GM12874 (cell line): ENCODE measurements at regions not wholly inside any gene's neighbourhood (a gene's known extent, or its start where the extent isn't known, plus 50 kb on each side); places are given as distances from the start of the nearest gene placed in this dataset.

Experiments
- TF ChIP-seq, protein P1 (sequence below): IDR thresholded peaks from 2 replicates; pipeline ENCODE4 v1.5.1; 2011; ENCODE audit warnings: low read depth, mild to moderate bottlenecking, control low read depth, low read length, moderate library complexity; ENCODE audit not compliant: insufficient read depth

DNA sequence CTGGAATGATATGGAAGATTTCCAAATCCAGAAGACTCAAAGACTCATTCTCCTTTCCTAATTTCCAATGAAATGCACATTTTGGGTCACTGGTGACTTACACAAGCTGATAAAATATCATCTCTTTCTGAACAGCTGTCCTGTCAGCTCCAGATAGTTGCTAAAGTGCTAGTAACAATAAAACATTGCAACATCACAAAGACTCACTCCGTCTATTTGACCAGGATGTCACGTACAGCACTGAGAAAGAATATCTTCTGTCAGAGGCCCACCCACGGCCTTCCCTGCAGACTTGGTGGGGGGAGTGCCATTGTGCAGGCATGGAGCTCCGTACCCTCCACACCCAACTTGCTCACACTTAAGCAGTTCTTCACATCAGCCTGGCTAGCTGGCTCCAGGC, 78.9 kb upstream of the EGR2 start:
- TF ChIP-seq, protein P1, sequence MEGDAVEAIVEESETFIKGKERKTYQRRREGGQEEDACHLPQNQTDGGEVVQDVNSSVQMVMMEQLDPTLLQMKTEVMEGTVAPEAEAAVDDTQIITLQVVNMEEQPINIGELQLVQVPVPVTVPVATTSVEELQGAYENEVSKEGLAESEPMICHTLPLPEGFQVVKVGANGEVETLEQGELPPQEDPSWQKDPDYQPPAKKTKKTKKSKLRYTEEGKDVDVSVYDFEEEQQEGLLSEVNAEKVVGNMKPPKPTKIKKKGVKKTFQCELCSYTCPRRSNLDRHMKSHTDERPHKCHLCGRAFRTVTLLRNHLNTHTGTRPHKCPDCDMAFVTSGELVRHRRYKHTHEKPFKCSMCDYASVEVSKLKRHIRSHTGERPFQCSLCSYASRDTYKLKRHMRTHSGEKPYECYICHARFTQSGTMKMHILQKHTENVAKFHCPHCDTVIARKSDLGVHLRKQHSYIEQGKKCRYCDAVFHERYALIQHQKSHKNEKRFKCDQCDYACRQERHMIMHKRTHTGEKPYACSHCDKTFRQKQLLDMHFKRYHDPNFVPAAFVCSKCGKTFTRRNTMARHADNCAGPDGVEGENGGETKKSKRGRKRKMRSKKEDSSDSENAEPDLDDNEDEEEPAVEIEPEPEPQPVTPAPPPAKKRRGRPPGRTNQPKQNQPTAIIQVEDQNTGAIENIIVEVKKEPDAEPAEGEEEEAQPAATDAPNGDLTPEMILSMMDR = no peak

DNA sequence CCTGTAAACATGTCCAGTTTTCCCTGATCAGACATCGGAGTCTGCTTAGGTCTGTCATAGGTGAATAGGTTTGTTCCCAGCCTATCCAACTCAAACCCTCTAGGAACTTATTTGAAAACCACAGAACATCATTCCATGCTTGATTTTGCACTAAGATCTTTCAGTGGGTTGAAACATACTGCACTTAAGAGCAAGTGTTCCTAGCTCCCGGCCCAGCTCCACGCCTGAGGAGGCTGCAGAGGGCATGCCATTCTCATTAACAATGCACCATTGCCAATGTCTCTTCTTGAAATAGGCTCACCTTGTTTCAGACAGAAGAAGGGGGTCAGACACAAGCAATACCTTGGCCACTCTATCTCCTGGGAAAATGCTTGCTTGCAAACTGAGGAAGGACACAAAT, 78.0 kb upstream of the EGR2 start:
- TF ChIP-seq, protein P1 = no peak

DNA sequence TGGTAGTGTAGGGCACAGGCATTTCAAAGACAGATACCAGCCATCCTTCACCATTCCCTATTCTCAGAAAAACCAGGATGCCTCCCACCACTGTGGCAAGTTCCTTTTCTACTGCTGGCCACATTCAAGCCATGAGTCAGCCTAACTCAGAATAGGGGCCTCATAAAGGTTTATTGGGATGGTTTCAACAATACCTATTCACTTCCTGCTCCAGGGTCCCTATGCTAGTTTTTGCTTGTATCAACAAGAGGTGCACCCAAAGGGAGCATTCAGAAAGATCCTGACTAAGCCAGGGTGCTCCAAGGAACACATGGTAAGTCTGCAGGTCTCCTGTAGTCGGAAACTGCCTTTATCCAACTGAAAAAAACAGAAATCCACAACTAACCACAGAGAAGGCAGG, 76.9 kb upstream of the EGR2 start:
- TF ChIP-seq, protein P1 = no peak

DNA sequence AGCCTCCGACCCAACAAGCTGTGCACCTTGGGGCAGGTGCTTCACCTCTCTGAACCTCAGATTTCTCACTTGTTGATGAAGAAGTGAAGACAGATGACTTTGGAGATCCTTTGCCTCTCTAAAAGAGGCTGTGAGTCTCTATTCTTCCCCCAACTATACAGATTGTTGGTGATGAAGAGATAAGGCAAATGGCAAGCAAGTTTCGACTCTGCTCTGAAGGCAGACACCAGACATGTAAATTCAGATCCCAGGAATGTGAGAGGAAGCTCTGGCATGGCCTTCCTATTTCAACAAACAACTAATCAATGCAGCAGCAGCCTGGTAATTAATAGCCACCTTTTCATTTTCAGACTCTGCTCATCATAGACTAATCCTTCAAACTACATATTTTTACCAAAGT, 74.2 kb upstream of the EGR2 start:
- TF ChIP-seq, protein P1 = no peak

DNA sequence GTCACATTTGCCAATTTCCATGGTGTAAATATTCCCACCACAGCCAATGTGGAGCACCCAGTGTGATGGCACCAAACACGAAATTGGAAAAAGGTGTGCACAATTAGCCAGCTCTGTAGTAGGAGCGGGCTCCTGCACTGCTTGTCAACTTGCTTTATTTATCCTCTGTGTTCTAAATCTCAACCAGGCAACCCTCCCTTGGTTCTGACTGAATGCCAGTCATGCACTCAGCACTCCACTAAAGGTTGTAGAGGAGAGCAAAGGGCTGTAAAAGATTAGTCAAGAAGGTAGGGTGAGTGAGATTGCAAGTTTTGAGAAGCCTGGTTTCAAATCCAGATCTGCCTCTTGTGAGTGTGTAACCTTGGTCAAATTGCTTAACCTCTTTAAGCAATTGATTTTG, 71.5 kb upstream of the EGR2 start:
- TF ChIP-seq, protein P1 = no peak

DNA sequence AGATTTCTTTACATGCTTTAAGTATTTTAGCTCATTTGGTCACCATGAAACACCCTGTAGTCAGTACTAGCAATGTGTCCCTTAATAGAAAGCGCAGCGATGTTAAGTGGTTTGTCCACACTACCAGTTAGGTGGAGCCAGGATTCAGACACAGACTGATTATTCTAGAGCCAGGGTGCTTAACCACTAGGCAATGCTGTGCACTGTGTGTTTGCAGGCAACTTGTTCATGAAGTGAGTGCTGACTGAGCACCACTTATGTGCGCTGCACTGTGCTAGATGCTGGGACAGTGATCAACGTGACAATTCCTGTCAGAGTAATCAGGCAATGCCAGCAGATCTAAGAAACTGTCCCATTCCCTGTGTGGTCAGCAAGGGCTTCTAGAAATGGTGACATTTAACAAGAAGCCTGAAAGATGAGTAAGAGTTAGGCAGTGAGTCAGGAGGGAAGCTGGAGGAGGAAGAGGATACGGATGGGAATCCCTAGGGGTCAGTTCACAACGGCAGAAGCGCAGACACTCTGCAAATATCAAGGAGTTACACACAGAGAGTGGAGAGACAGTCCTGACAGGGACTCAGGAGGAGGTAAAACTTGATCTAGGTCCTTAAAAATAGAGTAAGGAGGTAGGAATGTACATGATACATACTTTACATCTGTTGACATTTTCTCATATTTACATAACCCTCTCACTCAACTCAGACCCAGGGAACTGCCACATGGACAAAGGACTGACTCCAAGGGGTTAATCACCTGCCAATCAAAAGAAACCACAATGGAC, 69.7 kb upstream of the EGR2 start:
- TF ChIP-seq, protein P1 = no peak

DNA sequence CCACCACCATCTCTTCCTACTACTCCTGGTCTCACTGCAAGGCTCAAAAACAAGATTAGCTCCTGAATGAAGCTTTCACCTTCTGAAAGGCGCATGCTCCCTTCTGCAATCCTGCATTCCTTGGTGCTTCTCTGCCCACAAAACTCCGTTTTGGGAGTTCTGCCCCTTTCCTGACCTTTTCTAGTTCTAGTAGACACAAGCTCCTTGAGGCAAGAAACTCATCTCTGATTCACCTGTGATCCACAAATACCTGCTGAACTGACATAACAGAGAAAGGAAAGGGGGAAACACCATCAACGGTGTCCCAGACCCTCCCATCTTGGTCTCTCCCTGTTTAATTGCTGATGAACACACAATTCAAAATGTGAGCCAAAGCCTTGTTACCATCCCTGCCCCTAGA, 64.0 kb upstream of the EGR2 start:
- TF ChIP-seq, protein P1 = no peak
